Smooth muscle cell (in vitro differentiated cells): ENCODE measurements at regions not wholly inside any gene's neighbourhood (a gene's known extent, or its start where the extent isn't known, plus 50 kb on each side); places are given as distances from the start of the nearest gene placed in this dataset.

Experiments
- DNase-seq: peaks from one replicate; lab custom pipeline; 2025; ENCODE audit not compliant: unreplicated experiment; lab: John Stamatoyannopoulos, UW
- H2AFZ ChIP-seq: fragments of 200-600 bp; sonication (generic); 2 replicates; pipeline ENCODE4 v1.6.0; 2016; ENCODE audit warnings: antibody characterized with exemption, low read depth, mild to moderate bottlenecking
- H3F3A ChIP-seq: fragments of 200-600 bp; sonication (generic); 2 replicates; pipeline ENCODE4 v1.6.0; 2017; ENCODE audit warnings: antibody characterized with exemption, low read depth
- H3K27ac ChIP-seq: fragments of 200-600 bp; sonication (generic); 2 replicates; pipeline ENCODE4 v1.5.1; 2016; ENCODE audit warnings: low read depth, mild to moderate bottlenecking
- H3K27me3 ChIP-seq: fragments of 200-600 bp; sonication (generic); 2 replicates; pipeline ENCODE4 v1.6.1; 2016; ENCODE audit warnings: low read depth, mild to moderate bottlenecking
- H3K36me3 ChIP-seq: fragments of 200-600 bp; sonication (generic); 2 replicates; pipeline ENCODE4 v1.5.1; 2016; ENCODE audit warnings: low read depth
- H3K4me1 ChIP-seq: fragments of 200-600 bp; sonication (generic); 2 replicates; pipeline ENCODE4 v1.5.1; 2016; ENCODE audit warnings: low read depth
- H3K4me2 ChIP-seq: fragments of 200-600 bp; sonication (generic); 2 replicates; pipeline ENCODE4 v1.6.0; 2016; ENCODE audit warnings: mild to moderate bottlenecking
- H3K4me3 ChIP-seq: fragments of 200-600 bp; sonication (generic); 2 replicates; pipeline ENCODE4 v1.5.1; 2016; ENCODE audit warnings: mild to moderate bottlenecking
- H3K79me2 ChIP-seq: fragments of 200-600 bp; sonication (generic); 2 replicates; pipeline ENCODE4 v1.6.0; 2016; ENCODE audit warnings: low read depth, mild to moderate bottlenecking
- H3K9ac ChIP-seq: fragments of 200-600 bp; sonication (generic); 2 replicates; pipeline ENCODE4 v1.6.0; 2016; ENCODE audit warnings: low read depth
- H3K9me3 ChIP-seq: fragments of 200-600 bp; sonication (generic); replicated peaks from 2 replicates; pipeline ENCODE4 v1.5.1; 2016; ENCODE audit warnings: low read depth
- H4K20me1 ChIP-seq: fragments of 200-600 bp; sonication (generic); 2 replicates; pipeline ENCODE4 v1.6.0; 2016; ENCODE audit warnings: low read depth
- WGBS: methylation state at CpG from one replicate; pipeline ENCODE4 v1.1.7; 2016; ENCODE audit warnings: low lambda C conversion rate; 5-methylcytosine and 5-hydroxymethylcytosine counted together
- TF ChIP-seq, protein P1 (sequence below): fragments of 200-600 bp; sonication (generic); IDR thresholded peaks from 2 replicates; pipeline ENCODE4 v1.5.1; 2017; ENCODE audit warnings: borderline replicate concordance, mild to moderate bottlenecking, antibody characterized with exemption; ENCODE audit not compliant: insufficient read depth, poor library complexity, severe bottlenecking

DNA sequence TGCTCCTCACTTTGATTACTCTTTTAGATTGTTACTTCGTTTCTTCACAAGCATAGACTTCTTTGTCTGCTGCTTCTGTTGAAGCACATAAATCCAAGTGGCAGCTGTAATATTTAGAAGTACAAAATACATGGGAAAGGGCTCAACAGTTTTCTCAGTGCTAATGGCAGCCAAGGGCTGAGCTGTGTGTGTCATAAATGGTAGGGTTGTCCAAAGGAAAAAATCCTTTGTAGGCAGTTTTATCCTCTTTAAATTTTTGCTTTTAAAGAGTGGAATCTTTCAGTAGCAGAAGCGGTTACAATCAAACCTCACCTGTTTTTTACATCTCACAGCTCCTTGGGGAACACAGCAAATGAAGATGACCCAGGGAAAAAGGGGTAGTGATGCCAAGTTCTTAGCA lies 650.8 kb downstream of the PLPP3 start:
- no peaks in the 10 kb centered on the region for H4K20me1 ChIP-seq
- no peaks in the 10 kb centered on the region for H3K9me3 ChIP-seq
- H3K4me3 ChIP-seq = no peak overlapping the region
- no peak overlapping the region for H2AFZ ChIP-seq
- H3K27me3 ChIP-seq = no peaks in the 10 kb centered on the region
- no peaks in the 10 kb centered on the region for H3K4me1 ChIP-seq
- H3F3A ChIP-seq = no peaks in the 10 kb centered on the region
- H3K36me3 ChIP-seq = no peaks in the 10 kb centered on the region
- DNase-seq = no peak
- H3K79me2 ChIP-seq = no peaks in the 10 kb centered on the region
- H3K27ac ChIP-seq = no peak overlapping the region
- 87% methylated on average over 2 of the region's 2 CpGs for WGBS
- TF ChIP-seq, protein P1, sequence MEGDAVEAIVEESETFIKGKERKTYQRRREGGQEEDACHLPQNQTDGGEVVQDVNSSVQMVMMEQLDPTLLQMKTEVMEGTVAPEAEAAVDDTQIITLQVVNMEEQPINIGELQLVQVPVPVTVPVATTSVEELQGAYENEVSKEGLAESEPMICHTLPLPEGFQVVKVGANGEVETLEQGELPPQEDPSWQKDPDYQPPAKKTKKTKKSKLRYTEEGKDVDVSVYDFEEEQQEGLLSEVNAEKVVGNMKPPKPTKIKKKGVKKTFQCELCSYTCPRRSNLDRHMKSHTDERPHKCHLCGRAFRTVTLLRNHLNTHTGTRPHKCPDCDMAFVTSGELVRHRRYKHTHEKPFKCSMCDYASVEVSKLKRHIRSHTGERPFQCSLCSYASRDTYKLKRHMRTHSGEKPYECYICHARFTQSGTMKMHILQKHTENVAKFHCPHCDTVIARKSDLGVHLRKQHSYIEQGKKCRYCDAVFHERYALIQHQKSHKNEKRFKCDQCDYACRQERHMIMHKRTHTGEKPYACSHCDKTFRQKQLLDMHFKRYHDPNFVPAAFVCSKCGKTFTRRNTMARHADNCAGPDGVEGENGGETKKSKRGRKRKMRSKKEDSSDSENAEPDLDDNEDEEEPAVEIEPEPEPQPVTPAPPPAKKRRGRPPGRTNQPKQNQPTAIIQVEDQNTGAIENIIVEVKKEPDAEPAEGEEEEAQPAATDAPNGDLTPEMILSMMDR = no peak
- no peak overlapping the region for H3K9ac ChIP-seq
- H3K4me2 ChIP-seq = no peak overlapping the region

DNA sequence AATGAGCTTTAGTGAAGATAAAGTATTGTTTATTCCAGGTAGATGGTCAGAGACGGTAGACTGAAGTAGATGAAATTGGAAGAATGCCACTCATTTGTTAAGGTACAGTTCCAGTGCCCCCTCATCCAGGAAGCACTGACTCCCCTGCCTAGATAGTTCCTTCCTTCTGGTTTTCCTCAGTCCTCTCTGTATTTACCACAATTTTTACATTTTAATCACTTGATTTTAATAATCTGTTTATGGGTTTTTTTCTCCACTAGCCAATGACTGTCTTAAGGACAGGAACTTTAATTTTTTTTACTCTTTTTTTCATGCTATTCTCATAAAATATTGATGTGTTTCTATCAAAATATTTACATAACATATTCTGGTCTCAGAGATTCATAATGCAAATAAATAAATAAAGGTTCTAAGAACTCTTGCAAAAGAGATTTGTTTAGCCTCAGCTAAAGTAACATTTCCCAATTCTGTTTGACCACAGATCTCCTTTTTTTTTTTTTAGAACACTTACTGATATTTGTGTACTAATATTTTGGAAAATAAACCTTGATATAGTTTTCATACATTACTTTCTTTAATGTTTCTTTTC lies 651.6 kb downstream of the PLPP3 start:
- Histone ChIP-seq H3K9ac (no peak overlapping the region), H3K4me3 (no peak overlapping the region), H2AFZ (peak overlapping the region; percentile 21), H3K27me3 (no peaks in the 10 kb centered on the region), H3K9me3 (no peaks in the 10 kb centered on the region), H3K4me1 (no peaks in the 10 kb centered on the region), H3K79me2 (no peaks in the 10 kb centered on the region), H3F3A (no peaks in the 10 kb centered on the region), H3K36me3 (no peaks in the 10 kb centered on the region), H3K4me2 (no peak overlapping the region), H4K20me1 (no peaks in the 10 kb centered on the region), H3K27ac (no peak overlapping the region)
- 63% methylated on average over 1 of the region's 1 CpG for WGBS
- TF ChIP-seq, protein P1 = no peak
- DNase-seq = no peak

DNA sequence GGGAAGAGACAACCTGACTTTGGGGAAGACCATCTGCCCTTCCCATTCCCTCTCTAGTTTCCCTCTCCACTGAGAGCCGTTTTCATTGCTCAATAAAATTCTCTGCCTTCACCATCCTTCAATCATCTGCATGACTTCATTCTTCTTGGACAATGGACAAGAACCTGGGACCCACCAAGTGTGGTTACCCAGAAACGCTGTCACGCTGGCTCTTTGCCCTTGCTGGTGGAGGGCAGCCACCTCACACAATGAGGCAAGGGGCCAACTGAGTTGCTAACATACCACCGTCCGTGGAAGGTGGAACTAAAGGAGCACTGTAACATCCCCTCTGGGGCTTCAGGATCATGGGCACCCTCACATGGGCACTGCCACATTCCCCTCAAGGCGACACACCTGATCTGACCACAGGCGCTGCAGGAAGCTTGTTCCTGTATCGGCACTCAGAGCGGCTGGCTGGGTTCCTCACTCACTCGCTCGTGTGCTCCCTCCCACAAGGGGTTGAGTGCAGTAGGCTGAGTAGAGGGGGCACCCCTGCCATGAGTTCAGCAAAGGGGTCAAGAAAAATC lies 652.4 kb downstream of the PLPP3 start:
- Histone ChIP-seq H3K9ac (no peak overlapping the region), H3K4me3 (no peak overlapping the region), H3F3A (no peaks in the 10 kb centered on the region), H2AFZ (no peak overlapping the region), H3K4me2 (no peak overlapping the region), H3K79me2 (no peaks in the 10 kb centered on the region), H3K27me3 (no peaks in the 10 kb centered on the region), H3K4me1 (no peaks in the 10 kb centered on the region), H3K36me3 (no peaks in the 10 kb centered on the region), H3K9me3 (no peaks in the 10 kb centered on the region), H4K20me1 (no peaks in the 10 kb centered on the region), H3K27ac (no peak overlapping the region)
- DNase-seq = no peak
- TF ChIP-seq, protein P1 = no peak
- 86% methylated on average over 11 of the region's 11 CpGs for WGBS

DNA sequence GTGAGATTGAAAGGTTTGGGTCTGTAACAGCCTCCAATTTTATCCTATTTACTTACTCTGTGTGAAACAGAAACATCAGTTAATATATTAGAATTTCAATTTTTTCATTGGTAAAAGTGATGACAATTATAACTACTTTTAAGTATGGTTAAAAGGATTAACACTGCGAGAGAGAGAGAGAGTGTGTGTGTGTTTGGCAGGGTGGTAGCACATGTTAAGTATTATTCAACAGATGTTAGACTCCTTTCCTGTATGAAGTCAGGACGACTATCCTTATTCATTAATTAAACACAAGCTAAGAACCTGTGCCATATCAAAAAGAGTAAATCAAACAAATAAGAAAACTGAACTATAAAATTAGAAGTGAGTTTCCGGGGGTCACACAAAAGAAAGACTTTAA lies 662.5 kb downstream of the PLPP3 start:
- Histone ChIP-seq H3K4me1 (peaks cover 5% of the 10 kb centered on the region), H3K4me2 (no peak overlapping the region), H3K27ac (peak overlapping the region; percentile 72), H3K9ac (no peak overlapping the region), H3K79me2 (no peaks in the 10 kb centered on the region), H3K36me3 (no peaks in the 10 kb centered on the region), H3K27me3 (no peaks in the 10 kb centered on the region), H2AFZ (peak overlapping the region; percentile 62), H3K9me3 (no peaks in the 10 kb centered on the region), H4K20me1 (no peaks in the 10 kb centered on the region), H3F3A (peaks cover 6% of the 10 kb centered on the region), H3K4me3 (no peak overlapping the region)
- 72% methylated on average over 3 of the region's 3 CpGs for WGBS
- TF ChIP-seq, protein P1 = no peak
- no peak for DNase-seq
